ENCODE measurements at regions not wholly inside any gene's neighbourhood (a gene's known extent, or its start where the extent isn't known, plus 50 kb on each side); places are given as distances from the start of the nearest gene placed in this dataset.

- H3K36me3 ChIP-seq (ENCODE audit: control insufficient read depth in 2 of 2, extremely low read depth in 1 of 2, insufficient read depth in 2 of 2, low read length in 2 of 2) = no peaks in the 10 kb centered on the region
- no peak overlapping the region for H3K4me3 ChIP-seq (replicated peaks in 1 of 3; ENCODE audit: insufficient read depth in 1 of 3, low read depth in 1 of 3, low read length in 3 of 3)
- no peaks in the 10 kb centered on the region for H4K20me1 ChIP-seq (replicated peaks; ENCODE audit: control insufficient read depth, extremely low read depth, insufficient read depth, low read length)
- TF ChIP-seq MAX (IDR thresholded peaks at IDR 0.05; ENCODE audit: insufficient read depth, insufficient read length) = no peak
- no peak for TF ChIP-seq EZH2 (IDR thresholded peaks at IDR 0.05; ENCODE audit: borderline replicate concordance, low read depth, low read length, severe bottlenecking)
- no peak for TF ChIP-seq JUN (IDR thresholded peaks at IDR 0.05; ENCODE audit: borderline replicate concordance, insufficient read depth, insufficient read length, low read depth)
- TF ChIP-seq POLR2AphosphoS5 (IDR thresholded peaks at IDR 0.05; ENCODE audit: insufficient read depth, low read depth, low read length) = no peak
- TF ChIP-seq MYC (IDR thresholded peaks at IDR 0.05; ENCODE audit: low read depth, low read length) = no peak
- TF ChIP-seq CTCF (IDR thresholded peaks at IDR 0.05; ENCODE audit: extremely low read depth in 1 of 2, insufficient read depth in 1 of 2, low read depth in 1 of 2, low read length in 2 of 2) = no peak
- no peak for TF ChIP-seq FOS (IDR thresholded peaks at IDR 0.05; ENCODE audit: borderline replicate concordance, insufficient read depth, low read length)
- no peak for TF ChIP-seq GATA2 (IDR thresholded peaks at IDR 0.05; ENCODE audit: insufficient read depth, insufficient read length, low read depth, low read length)
- TF ChIP-seq POLR2A (IDR thresholded peaks at IDR 0.05; ENCODE audit: low read depth, low read length) = no peak
- FAIRE-seq = no peak
- ChIA-PET CTCF (interaction anchor here (0.7 kb wide), 1 partner anchor 19 kb away, joined by 3 read pairs; no protein-coding TSS in a partner anchor), POLR2A (no interaction called here)
- H3K79me2 ChIP-seq (ENCODE audit: control insufficient read depth, insufficient read depth, low read length) = no peaks in the 10 kb centered on the region
- H3K9ac ChIP-seq (replicated peaks; ENCODE audit: extremely low read depth, insufficient read depth, low read length) = no peak overlapping the region
- H3K27me3 ChIP-seq (ENCODE audit: control insufficient read depth in 2 of 2, insufficient read depth in 2 of 2, low read length in 2 of 2) = no peaks in the 10 kb centered on the region
- H3K4me1 ChIP-seq (ENCODE audit: control insufficient read depth, extremely low read depth, insufficient read depth, low read length) = no peaks in the 10 kb centered on the region
- dilution Hi-C loops (cut with MboI; ENCODE audit: extremely low pct_ligation_motif_present, low sequenced_read_pairs) (no loop called here), intact Hi-C loops (cut with micrococcal nuclease) (no loop called here)
- H2AFZ ChIP-seq (ENCODE audit: low read depth, low read length) = no peak overlapping the region
- no peaks in the 10 kb centered on the region for H3K9me3 ChIP-seq (replicated peaks; ENCODE audit: control insufficient read depth, insufficient read depth, low read length)
- H3K9me1 ChIP-seq (replicated peaks; ENCODE audit: control insufficient read depth, extremely low read depth, insufficient read depth, low read length) = no peaks in the 10 kb centered on the region
- no TSS peak for BruUV-seq (replicated peaks)
- DNase-seq (ENCODE audit: low read depth, low spot score) = no peak
- H3K27ac ChIP-seq (ENCODE audit: insufficient read depth, low read depth, low read length) = no peak overlapping the region
- no peak overlapping the region for H3K4me2 ChIP-seq (ENCODE audit: insufficient read depth, low read length)
Observed at GRCh38 chr2:75792146-75792545, 81.4 kb upstream of the GCFC2 start.

All from endothelial cell of umbilical vein (primary cell).